Stimulated activated CD4-positive, alpha-beta T cell treated with anti-CD3 and anti-CD28 coated beads, Interleukin-4, amount 100 ng/mL, for 4 hours (primary cell): ENCODE measurements at regions not wholly inside any gene's neighbourhood (a gene's known extent, or its start where the extent isn't known, plus 50 kb on each side); places are given as distances from the start of the nearest gene placed in this dataset.
"Not testable (repeated sequence)": the region's sequence is repeated elsewhere in the genome, so short reads cannot be mapped to it uniquely, and the experiment has no call there.

Source experiments
- DNase-seq, 2 experiments: peaks; one replicate each; pipeline ENCODE4 v3.0.0-alpha.2; 2020

- DNase-seq = no peak
These were observed 580.3 kb downstream of the BNC2 start for GRCh38 chr9:16290169-16290568.

- DNase-seq = no peak
These were observed 578.5 kb downstream of the BNC2 start for GRCh38 chr9:16291921-16292320.

GRCh38 chr9:16293610-16294009 lies 576.9 kb downstream of the BNC2 start:
- no peak for DNase-seq

GRCh38 chr9:16294133-16294770 lies 576.2 kb downstream of the BNC2 start:
- no peak for DNase-seq

- DNase-seq = not testable (repeated sequence)
These were observed 575.5 kb downstream of the BNC2 start for GRCh38 chr9:16294940-16295339.

GRCh38 chr9:16299368-16299767 lies 571.1 kb downstream of the BNC2 start:
- DNase-seq = not testable (repeated sequence)

GRCh38 chr9:16303506-16303905 lies 567.0 kb downstream of the BNC2 start:
- DNase-seq = no peak

- no peak for DNase-seq
These were observed 566.2 kb downstream of the BNC2 start for GRCh38 chr9:16304301-16304700.

DNA sequence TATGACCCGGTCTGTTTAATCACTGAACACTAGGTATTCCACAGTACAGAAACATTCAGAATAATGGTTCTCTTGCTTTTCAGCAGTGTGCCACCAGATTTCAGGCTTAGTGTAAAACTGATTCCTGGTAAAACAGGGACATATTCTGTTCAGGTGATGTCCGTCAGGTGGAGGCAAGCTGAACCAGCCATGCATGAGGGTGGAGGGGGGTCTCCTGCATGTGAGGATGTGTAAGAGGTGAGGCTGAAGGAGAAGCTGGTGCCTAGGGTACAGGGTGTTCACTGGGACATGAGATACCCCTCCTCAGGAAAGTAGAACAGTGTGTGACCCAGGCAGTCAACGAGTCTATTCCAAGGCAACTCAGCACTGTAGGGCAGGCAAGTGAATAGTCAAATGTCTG lies 563.9 kb downstream of the BNC2 start:
- DNase-seq = no peak

- no peak for DNase-seq
These were observed 562.8 kb downstream of the BNC2 start for GRCh38 chr9:16307626-16308195.

DNA sequence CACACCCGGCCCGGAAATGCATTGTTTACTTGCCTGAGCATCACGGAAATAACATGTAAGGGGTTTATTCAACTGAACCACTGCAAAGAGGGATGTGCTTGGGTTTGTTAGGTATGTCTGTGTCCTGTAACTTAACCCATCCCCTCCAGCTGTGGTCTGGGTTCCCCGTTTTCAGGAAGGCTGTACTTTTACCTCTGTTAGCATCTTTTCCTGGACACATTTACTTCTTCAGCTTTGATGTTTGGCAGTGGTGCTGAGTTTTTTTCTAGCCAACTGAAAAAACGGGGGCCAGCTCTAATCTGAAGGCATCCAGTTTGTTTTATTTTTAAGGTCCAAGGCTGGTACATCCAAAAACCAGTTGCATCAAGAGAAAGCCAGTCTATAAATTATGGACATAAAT lies 561.8 kb downstream of the BNC2 start:
- no peak for DNase-seq

DNA sequence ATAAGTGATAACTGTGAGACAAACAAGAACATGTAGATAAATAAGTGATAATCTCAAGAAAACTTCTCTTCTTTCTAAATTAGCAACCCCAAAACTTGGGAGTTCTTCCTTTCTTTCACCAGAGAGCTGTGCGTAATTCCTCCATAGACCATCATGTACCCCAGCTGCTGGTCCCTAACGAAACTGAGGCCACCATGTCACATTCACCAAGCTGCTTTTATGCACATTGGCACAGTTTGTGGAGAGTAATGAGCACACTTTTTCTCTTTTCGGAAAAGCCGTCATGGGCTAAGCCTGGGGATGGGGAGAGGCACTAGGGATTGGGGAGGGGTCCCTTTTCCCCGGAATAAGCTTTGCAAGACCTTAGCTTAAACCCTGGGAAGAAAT lies 561.4 kb downstream of the BNC2 start:
- DNase-seq = no peak

GRCh38 chr9:16309469-16310271 lies 560.8 kb downstream of the BNC2 start:
- no peak for DNase-seq

GRCh38 chr9:16310278-16311110 lies 560.0 kb downstream of the BNC2 start:
- DNase-seq = no peak

DNA sequence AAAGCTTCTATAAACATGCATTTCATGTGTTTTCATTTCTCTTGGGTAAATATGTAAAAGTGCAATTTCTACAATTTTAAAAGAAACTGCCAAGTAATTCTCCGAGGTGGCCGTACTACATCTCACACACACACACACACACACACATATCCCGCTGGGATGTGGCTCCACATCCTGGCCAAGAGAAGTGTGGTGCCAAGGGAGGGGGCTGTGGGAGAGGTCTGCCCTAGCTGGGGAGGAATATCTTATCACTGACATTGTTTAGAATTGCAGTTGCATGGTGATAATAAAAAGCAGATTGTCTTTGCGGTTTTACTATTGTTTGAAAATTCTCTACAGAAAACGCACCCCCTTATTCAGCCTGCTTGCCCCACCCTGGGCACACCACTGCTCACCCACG lies 558.4 kb downstream of the BNC2 start:
- DNase-seq = no peak

DNA sequence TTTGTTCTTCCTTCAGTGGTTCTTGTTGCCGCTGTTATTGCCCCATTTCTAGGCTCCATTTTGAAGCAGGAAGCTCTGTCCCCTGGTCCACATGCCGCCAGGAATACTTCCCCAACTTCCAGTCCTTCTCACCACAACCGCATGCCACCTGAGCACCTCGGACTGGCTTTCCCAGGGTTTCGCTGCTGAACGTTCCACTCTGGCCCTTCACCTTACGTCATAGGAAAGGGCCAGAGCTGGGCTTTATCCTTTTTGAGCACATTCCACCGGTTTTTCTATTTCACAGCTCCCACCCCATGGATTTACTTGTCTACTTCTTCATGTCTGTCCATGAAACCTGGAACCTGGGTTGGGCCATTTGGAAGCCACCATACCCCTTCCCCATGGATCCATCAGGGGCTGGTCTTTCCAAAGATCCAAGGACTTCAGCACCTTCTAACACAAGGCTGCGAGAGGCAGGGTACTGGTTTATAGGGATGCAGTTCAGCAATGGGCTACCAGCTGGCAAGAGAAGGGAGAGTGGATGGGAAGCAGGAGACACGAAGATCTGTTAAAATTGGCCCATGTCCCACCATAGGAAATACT lies 557.4 kb downstream of the BNC2 start:
- no peak for DNase-seq

- DNase-seq = no peak
These were observed 556.0 kb downstream of the BNC2 start for GRCh38 chr9:16314476-16314875.

- no peak for DNase-seq
These were observed 554.8 kb downstream of the BNC2 start for GRCh38 chr9:16315720-16316119.

DNA sequence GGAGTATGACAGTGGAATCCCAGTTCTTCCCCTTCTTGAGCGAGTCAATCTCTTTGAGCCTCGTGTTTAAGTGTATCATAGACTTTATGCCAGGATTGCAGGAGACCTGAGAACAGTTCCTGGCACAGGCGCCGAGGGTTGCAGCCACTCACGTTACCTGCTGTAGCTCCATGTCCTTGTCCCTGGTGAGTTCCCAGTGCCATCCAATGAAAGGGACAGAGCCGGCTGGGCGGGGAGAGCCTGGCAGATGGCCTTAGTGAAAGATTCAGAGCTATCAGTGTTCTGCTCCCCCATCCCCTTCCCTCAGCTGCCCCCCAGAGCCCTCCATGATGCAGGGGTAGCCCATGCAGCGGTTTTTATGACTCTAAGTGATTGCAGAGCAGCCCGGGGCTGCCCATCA lies 554.0 kb downstream of the BNC2 start:
- DNase-seq = no peak

DNA sequence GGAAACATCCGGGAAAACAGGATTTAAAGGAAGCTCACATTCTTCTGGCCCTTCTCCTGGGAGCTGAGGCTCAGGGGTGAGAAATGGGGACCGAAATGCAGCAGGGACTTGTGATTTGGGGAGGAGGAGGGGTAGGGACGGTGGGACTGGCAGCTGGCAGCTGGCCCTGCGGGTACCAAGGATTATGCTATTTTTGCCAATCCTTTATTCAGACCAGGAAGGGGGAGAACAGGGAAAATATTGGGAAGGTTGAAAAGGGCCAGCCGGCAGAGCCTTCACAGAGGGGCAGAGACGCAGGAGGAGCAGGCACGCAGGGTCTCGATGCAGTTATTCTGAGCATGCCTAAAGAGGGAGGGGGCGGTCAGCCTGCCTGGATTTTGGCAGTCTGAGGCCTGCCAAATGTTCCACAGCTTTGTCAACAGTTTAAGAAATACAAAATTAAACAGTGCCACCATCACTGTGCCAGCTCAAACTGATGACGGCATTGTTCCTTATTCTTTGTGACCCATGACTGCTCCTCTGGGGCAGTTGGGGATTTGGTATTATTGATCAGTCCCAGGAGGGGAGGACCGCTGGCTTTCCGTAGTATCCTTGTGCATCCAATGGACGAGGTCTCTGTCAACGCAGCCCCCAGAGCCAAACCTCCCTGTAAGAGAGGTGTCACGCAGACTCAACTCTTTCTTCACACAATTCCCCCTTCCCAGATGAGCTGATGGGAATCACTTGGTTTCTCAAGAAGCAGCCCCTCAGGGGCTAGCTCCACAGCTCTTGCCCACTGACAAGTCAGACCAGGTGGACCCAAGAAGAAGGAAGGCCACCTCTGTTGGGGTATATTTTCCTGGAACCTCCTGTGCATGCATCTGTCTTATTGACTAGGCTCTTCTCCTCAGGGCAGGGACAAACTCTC lies 553.3 kb downstream of the BNC2 start:
- DNase-seq = no peak

DNA sequence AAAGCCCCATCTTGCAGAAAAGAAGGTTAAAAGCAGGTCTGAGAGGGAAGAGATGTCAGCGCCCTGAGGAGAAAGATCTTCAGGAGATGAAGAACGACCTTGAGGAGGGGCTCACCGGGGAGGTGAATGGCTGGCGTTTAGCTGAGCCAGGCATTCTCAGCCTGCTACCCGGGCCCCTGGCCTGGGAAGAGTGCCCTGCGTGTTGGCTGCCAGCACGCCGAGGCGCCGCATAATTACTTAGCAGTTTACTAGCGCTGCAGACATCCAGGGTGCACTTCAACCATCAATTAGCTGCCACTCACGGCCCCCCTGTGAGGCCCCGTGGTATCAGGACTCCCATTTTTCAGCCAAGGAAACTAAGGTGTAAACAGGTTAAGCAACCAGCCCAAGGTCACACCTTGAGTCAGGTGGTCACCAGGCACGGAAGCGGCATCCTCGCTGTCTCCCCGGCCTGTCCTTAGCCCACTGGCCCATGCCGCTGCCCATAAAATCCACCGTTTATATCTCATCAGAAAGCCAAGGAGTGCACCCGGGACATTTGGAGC lies 551.9 kb downstream of the BNC2 start:
- DNase-seq = no peak

DNA sequence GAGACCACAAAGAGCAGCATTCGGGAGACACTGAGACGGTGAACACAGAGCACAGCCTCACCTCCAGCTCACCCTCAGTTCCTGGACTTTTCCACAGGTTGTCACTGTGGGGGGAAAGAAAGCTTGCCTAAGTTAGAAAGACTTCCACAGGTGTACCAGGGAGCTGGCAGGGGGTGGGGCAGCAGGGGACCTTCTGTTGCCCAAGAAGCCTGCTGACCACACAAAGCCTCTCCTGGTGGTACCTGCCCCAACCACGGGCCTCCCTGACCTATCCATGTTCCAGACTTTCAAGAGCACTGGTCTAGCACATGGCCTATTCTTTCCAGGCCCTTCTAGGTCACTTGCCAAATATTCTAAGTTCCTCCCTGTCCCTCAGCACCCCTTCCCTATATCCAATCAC lies 550.8 kb downstream of the BNC2 start:
- DNase-seq = no peak
